ENCODE measurements at regions not wholly inside any gene's neighbourhood (a gene's known extent, or its start where the extent isn't known, plus 50 kb on each side); places are given as distances from the start of the nearest gene placed in this dataset.

DNA sequence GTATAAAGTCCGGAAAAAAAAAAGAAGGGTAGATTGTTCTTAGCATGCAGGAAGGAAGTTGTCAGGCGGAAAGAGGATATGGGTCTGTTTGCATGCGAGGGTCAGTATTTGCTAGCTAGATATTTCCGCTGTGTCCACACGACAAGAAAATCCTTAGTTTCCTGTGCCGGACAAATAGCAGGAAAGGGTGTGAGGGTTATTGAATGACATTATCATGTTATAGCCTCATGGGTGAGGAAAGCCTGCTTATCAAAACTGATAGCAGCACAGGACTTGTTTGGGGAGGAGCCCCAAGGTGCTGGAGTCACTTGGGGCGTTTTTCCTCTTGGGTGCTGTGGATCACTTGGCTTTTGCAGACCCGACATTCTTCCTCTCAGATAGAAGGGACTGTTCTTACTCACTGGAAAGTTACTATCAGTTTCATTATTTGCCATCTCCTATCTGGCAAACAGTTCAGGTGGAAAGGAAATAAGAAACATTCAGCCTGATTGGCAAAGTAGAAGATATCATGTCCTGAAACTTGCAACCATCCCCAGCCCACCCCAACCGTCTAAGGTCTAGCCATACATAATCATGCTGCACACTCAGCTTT lies 127.2 kb upstream of the DPH6 start:
- FAIRE-seq (no peak), DNase-seq (ENCODE audit: low read depth) (no peak)
- TF ChIP-seq, protein P1, sequence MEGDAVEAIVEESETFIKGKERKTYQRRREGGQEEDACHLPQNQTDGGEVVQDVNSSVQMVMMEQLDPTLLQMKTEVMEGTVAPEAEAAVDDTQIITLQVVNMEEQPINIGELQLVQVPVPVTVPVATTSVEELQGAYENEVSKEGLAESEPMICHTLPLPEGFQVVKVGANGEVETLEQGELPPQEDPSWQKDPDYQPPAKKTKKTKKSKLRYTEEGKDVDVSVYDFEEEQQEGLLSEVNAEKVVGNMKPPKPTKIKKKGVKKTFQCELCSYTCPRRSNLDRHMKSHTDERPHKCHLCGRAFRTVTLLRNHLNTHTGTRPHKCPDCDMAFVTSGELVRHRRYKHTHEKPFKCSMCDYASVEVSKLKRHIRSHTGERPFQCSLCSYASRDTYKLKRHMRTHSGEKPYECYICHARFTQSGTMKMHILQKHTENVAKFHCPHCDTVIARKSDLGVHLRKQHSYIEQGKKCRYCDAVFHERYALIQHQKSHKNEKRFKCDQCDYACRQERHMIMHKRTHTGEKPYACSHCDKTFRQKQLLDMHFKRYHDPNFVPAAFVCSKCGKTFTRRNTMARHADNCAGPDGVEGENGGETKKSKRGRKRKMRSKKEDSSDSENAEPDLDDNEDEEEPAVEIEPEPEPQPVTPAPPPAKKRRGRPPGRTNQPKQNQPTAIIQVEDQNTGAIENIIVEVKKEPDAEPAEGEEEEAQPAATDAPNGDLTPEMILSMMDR (IDR thresholded peaks at IDR 0.05; ENCODE audit: insufficient read depth, low read length, severe bottlenecking), result no peak
- no peak overlapping the region for H3K4me3 ChIP-seq (ENCODE audit: low read depth, low read length)
- no peaks in the 10 kb centered on the region for H3K27me3 ChIP-seq (ENCODE audit: control insufficient read depth, insufficient read depth, low read length)
- H3K36me3 ChIP-seq (ENCODE audit: control insufficient read depth, insufficient read depth, low read length), result no peaks in the 10 kb centered on the region

DNA sequence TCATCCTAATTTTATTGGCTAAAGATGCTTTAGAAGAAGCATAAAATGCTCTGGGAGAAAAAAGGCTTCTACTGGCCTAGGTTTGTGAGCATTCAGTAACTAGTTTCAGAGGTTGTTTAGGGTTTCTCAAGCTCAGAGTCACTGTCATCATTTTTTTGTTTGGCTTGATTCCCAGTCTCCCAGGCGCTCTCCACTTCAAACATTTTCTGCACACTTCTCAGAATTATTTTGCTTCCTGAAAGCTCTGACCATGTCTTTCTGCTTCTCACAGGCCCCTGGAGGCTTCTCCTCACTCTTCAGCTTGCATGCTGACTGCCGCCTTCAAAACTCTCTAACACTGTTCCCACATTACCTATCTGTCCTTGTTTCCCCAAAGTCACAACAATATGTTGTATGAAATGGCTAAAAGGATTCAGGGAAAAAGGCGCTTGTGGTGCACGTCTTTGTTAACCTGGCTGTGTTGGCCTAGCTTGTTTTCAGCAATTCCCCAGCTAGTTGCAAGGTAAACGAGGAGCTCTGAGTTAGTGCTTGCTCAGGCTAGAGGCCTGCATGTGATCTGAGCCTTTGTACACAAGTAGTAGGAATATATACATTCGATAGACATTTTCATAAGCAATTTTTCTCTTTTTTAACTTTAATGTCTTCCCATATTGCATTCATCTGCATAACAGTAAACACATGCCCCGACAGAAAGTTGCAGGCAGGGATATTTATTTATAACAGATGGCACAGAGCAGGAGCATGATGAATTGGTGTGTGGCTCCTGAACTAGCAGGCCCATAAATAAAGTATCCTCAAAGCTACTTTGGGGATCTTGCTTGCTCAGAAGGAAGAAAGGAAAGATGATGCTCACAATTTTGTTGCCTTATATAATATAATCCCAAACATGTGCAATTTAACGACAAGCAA lies 129.2 kb upstream of the DPH6 start:
- FAIRE-seq (no peak), DNase-seq (ENCODE audit: low read depth) (no peak)
- Histone ChIP-seq H3K36me3 (ENCODE audit: control insufficient read depth, insufficient read depth, low read length) (no peaks in the 10 kb centered on the region), H3K27me3 (ENCODE audit: control insufficient read depth, insufficient read depth, low read length) (no peaks in the 10 kb centered on the region), H3K4me3 (ENCODE audit: low read depth, low read length) (no peak overlapping the region)
- TF ChIP-seq, protein P1 (IDR thresholded peaks at IDR 0.05; ENCODE audit: insufficient read depth, low read length, severe bottlenecking), result no peak

DNA sequence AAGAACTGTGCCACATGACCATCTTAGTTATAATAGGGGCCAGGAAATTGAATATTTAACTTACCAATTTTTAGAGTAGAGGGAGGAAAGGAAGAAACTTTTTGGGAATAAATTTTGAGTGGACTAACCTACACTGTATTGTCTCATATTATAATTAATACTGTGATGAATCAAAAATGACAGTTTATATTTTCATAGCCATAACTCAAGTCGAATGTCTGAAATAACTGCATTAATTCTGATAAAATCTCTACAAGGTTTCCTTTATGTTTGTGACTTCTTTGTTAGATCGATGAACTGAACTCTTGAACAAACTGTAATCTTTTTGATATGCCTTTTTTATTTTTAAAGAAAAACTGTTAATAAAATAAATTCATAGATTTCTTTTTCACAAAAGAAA lies 132.8 kb upstream of the DPH6 start:
- DNase-seq (ENCODE audit: low read depth) (no peak), FAIRE-seq (no peak)
- H3K27me3 ChIP-seq (ENCODE audit: control insufficient read depth, insufficient read depth, low read length), result no peaks in the 10 kb centered on the region
- H3K4me3 ChIP-seq (ENCODE audit: low read depth, low read length), result no peak overlapping the region
- TF ChIP-seq, protein P1 (IDR thresholded peaks at IDR 0.05; ENCODE audit: insufficient read depth, low read length, severe bottlenecking), result no peak
- no peaks in the 10 kb centered on the region for H3K36me3 ChIP-seq (ENCODE audit: control insufficient read depth, insufficient read depth, low read length)

DNA sequence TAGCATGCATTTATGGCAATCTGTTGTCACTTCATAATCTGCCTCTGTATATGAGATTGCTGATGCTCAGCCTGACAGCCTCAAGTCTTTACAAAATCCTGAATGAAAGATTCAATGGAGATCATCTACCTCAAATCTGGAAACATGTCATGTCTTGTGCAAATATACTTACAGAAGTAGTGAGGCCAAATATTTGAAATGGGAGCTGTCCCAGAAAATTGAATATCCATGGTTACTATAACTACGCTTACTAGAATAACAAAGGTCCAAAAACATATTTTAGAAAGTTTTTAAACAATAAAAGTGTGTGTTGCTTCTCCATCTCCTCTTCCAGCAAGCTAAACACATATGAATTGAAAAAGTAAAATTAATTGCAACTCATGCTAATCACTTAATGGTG lies 133.2 kb upstream of the DPH6 start:
- TF ChIP-seq, protein P1 (IDR thresholded peaks at IDR 0.05; ENCODE audit: insufficient read depth, low read length, severe bottlenecking), result no peak
- Histone ChIP-seq H3K4me3 (ENCODE audit: low read depth, low read length) (no peak overlapping the region), H3K36me3 (ENCODE audit: control insufficient read depth, insufficient read depth, low read length) (no peaks in the 10 kb centered on the region), H3K27me3 (ENCODE audit: control insufficient read depth, insufficient read depth, low read length) (no peaks in the 10 kb centered on the region)
- FAIRE-seq, result no peak
- DNase-seq (ENCODE audit: low read depth), result no peak

DNA sequence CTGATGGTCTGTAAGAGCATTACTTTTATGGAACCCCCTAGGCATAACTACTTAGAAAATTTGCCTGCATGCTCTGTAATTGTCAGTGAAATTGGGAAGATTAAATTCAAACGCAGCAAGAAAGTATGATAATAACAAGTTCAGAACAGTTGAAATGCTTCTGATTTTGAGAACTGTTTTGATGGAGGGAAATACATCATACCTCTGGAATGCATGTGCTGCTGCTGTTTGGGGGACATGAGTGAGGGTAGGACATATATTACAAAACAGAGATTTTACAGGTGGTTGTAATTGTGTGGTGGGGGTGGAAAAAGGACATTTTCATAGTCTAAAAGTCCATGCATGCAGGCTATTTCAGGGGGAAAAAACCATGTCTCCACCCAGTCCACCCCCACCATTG lies 135.0 kb upstream of the DPH6 start:
- FAIRE-seq (no peak), DNase-seq (ENCODE audit: low read depth) (no peak)
- no peaks in the 10 kb centered on the region for H3K36me3 ChIP-seq (ENCODE audit: control insufficient read depth, insufficient read depth, low read length)
- H3K4me3 ChIP-seq (ENCODE audit: low read depth, low read length), result no peak overlapping the region
- no peaks in the 10 kb centered on the region for H3K27me3 ChIP-seq (ENCODE audit: control insufficient read depth, insufficient read depth, low read length)
- TF ChIP-seq, protein P1 (IDR thresholded peaks at IDR 0.05; ENCODE audit: insufficient read depth, low read length, severe bottlenecking), result no peak
